Mucosa of gallbladder (tissue), 1 donor: ENCODE measurements at regions not wholly inside any gene's neighbourhood (a gene's known extent, or its start where the extent isn't known, plus 50 kb on each side); places are given as distances from the start of the nearest gene placed in this dataset.
A peak's percentile ranks its signal among the peaks of the same experiment; 100 is the strongest.

Experiments
- DNase-seq: peaks from one replicate; pipeline ENCODE4 v3.0.0-alpha.2; 2020; ENCODE audit warnings: low spot score
- donor health status: DM: no; HTN: no; CAD: no.

DNA sequence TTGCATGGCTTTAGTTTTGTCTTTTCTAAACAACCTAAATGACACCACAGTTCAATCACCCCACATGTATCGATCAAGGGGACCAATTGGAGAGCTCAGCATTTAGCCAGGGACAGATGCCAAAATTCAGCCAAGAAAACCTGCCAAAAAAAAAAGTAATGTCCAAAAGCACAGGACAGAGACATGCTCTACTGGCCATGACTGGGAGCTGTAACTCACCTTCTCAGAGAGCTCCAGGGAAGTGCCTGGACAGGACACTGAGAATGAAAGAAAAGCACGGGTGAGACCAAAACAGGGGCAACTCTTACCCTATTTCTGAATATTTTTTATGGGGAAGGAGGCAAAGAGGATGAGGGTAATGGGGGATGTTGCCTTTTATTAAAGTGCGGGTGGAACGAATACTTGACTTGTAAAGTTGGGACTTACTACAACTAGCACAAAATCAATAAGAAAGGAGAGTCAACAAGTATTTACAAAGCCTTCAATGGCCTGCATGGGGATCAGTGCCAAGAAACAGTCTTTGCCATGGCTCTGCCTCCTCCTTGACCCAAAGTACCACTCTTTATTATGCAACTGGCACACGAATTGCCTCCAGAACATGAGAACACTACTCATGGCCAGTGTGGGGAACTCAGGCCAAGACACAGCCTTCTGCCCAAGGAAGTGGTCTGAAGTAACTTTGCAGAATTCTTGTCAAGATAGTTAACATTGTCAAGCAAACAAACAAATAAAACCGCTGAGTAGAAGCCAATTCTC is 72.9 kb upstream of the HK2 start:
- DNase-seq, result peak; percentile 34

GRCh38 chr2:74762789-74763188 is 71.1 kb upstream of the HK2 start:
- DNase-seq, result no peak

DNA sequence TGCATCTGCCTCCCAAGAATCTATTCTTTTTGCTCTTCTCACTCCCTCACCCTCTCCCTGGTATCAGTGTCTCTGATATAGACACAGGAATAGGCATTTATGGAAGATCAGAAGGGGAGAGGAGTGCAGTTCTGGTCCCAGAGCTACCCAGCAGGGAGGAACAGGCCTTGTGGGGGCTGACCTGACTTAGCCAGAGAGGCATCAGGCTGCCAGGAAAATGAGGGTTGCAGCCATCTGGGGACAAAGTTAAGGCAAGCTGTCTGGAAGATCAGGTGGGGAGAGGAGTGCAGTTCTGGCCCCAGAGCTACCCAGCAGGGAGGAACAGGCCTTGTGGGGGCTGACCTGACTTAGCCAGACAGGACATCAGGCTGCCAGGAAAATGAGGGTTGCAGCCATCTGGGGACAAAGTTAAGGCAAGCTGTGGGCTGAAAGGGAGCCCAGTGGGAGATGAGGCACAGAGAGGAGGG is 69.9 kb upstream of the HK2 start:
- no peak for DNase-seq

DNA sequence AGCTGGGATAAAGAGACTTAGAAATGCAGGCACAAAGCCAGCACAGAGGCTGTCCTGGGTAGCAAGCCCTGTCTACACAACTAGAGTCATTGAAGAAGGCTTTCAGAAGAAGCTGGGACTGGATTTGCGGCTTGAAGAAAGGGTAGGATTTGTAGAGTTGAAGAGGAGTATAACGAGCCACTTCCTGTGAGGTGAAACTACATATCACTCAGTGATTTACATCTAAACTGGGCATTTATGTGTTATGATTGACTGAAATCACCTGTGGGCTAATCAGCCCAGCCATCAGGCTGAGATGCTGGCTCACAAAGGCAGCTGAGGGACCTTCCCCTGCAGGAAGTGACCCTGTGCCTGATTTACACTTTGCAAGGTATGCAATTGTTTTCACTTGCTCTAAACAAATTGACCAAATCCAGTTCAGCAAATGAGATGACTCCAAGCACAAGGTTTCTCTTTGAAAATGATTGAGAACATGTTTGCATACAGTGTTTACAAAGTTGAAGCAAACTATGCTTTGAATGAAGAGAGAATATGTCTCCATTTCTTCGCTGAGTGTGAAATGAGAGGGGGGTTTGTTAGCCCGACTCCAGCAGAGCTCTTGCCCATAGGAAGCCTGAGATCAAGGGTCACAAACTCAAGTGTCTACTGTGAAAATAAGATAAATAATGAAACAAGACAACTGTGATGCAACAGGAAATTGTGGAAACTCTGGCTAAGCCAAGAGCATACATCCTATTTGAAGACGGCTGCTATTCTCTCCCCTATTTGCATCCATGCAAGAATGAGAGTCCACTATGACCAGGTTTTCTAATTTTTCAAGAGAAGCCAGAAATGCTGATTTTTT is 69.3 kb upstream of the HK2 start:
- DNase-seq, result no peak

DNA sequence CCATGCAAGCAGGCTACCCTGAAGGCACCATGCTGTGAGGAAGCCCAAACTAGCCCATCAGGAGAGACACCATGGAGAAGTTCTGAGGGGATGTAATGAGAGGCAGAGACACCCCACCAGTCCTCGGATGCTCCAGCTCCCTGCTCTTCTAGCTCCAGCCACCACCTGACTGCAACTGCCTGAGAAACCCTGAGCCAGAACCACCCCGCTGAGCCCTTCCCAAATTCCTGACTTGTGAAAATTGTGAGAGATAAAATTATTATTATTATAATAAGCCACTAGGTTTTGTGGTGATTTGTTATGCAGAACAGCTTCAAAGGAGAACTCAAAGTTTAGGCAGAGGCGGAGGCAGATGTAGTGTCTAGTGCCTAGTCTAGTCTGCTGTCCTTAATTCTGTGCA is 67.1 kb upstream of the HK2 start:
- DNase-seq, result no peak

GRCh38 chr2:74767618-74768017 is 66.3 kb upstream of the HK2 start:
- DNase-seq, result no peak

DNA sequence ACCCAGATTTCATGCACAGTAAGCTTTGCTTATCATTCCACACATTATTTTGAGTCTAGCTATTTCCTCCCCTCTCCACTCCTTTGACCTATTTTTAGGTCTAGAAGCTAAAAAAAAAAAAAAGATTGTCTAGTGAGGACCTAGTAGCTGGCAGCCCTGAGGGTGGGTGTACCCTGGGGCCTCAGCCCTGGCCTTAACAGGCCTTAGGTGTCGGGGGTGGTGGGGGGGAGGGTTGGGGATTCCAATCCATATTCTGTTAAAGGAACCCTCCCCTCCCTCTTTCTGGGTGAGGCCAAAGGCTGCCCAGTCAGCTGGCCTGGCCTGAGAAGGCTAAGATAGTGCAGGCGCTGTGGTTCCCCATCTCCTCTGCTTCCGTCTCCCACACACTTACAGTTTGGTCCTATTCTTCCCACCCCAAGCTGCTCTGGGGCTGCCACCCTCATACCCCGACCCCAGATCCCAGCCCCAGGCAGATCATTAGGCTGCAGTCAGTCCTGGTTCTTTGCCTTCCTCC is 65.5 kb upstream of the HK2 start:
- DNase-seq, result no peak

DNA sequence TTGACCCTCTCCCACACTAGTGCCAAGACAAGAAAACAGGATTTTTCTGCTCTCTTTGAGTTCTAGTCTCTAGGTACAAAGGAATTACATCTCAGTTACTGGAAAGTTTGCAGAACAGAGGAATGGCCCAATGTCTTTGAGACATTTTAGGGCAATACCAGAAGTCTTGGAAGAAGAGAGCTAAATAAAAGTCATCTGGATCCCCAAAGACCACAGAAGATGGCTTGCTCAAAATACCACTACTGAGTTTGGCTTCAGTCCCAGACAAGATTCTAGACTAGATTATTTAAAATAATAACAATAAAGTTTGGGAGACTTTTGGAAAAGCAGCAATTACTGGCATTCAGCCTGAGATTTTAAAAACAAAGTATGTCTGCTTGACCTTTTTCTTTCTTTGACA is 61.9 kb upstream of the HK2 start:
- DNase-seq, result no peak

GRCh38 chr2:74777161-74777900 is 56.6 kb upstream of the HK2 start:
- DNase-seq, result no peak

- DNase-seq, result no peak
Observed at GRCh38 chr2:74778381-74779264, 55.3 kb upstream of the HK2 start.

DNA sequence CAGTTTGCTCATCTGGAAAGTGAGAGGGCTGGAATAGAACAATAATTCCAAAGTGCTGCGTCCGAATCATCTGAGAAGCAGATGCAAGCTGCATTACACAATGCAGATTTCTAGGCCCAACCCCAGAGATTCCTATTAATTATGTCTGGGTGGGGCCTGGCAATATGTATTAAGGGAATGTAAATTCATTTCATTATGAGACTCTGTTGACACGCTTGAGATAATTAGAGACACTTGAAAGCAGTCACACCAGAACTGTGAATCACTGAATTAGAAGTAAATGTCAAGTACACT is 54.7 kb upstream of the HK2 start:
- no peak for DNase-seq

GRCh38 chr2:74779587-74780135 is 54.3 kb upstream of the HK2 start:
- peak; percentile 19 for DNase-seq
